ENCODE measurements at regions not wholly inside any gene's neighbourhood (a gene's known extent, or its start where the extent isn't known, plus 50 kb on each side); places are given as distances from the start of the nearest gene placed in this dataset.

DNA sequence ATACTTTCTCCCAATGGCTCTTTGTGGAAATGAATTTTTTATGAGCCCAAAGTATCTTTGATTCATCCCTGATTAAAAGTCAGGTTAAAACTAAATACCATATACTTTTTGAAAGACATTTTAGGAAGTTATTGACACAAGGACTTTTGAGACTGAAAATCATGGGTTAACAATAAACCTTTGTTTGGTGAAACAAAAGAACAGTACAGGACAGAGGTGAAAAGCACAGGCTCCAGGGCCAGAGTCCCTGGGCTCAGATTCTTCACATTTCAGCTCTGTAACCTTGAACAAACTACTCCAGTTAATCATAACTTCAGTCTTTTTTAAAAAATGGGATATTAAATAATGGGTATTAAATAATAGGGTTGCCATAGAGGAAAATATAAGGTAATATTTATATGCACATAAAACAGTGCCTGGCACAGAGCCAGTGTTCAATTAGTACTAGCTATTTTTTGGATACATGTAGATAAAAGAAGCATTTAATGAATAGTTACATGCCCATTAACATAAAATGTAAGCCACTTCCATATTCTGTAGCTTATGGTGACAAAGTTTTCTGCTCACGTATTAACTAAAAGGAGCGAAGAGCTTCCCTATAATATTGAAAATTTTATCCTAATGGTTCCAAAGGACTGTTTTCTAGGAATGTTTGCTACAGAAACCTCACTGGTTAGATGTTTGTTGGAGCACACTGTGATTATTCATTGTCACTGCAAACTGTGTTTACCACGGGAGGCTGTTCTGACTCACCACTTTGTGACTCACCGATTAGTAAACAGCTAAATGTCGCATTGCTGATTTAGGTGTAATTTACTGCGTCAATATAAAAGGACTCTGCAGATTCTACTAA lies 255.4 kb downstream of the DAD1 start:
- TF ChIP-seq, protein P1, sequence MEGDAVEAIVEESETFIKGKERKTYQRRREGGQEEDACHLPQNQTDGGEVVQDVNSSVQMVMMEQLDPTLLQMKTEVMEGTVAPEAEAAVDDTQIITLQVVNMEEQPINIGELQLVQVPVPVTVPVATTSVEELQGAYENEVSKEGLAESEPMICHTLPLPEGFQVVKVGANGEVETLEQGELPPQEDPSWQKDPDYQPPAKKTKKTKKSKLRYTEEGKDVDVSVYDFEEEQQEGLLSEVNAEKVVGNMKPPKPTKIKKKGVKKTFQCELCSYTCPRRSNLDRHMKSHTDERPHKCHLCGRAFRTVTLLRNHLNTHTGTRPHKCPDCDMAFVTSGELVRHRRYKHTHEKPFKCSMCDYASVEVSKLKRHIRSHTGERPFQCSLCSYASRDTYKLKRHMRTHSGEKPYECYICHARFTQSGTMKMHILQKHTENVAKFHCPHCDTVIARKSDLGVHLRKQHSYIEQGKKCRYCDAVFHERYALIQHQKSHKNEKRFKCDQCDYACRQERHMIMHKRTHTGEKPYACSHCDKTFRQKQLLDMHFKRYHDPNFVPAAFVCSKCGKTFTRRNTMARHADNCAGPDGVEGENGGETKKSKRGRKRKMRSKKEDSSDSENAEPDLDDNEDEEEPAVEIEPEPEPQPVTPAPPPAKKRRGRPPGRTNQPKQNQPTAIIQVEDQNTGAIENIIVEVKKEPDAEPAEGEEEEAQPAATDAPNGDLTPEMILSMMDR (IDR thresholded peaks at IDR 0.05 in 4 of 5, conservative IDR thresholded peaks at IDR 0.05 in 1 of 5), result no peak
- no peak for TF ChIP-seq POLR2A (IDR thresholded peaks at IDR 0.05)
